Liver (tissue), 7 donors: ENCODE measurements at regions not wholly inside any gene's neighbourhood (a gene's known extent, or its start where the extent isn't known, plus 50 kb on each side); places are given as distances from the start of the nearest gene placed in this dataset.

ENCODE experiments used
- DNase-seq: peaks from one replicate; pipeline ENCODE4 v3.0.0-alpha.2; 2017; ENCODE audit warnings: low spot score
- H3K27ac ChIP-seq, 2 donors: one replicate each; pipeline ENCODE4 v1.7.0; 2013; ENCODE audit warnings: inconsistent platforms in 2 of 2, low read length in 2 of 2, control low read depth in 1 of 2, low read depth in 1 of 2, mild to moderate bottlenecking in 1 of 2
- H3K27me3 ChIP-seq, 4 donors: one replicate each; pipeline versions ENCODE4 v1.6.1 to v1.7.0; 2013; ENCODE audit warnings: low read length in 3 of 4, inconsistent platforms in 1 of 4, mild to moderate bottlenecking in 1 of 4, moderate library complexity in 1 of 4; ENCODE audit not compliant: control insufficient read depth in 4 of 4, insufficient read depth in 4 of 4
- H3K36me3 ChIP-seq, 4 donors: one replicate each; pipeline versions ENCODE4 v1.6.1 to v1.7.0; 2013; ENCODE audit warnings: low read length in 3 of 4, mild to moderate bottlenecking in 3 of 4, low read depth in 1 of 4, moderate library complexity in 1 of 4; ENCODE audit not compliant: control insufficient read depth in 4 of 4, insufficient read depth in 3 of 4
- H3K4me1 ChIP-seq, 4 donors: one replicate each; pipeline versions ENCODE4 v1.6.1 to v1.7.0; 2013; ENCODE audit warnings: low read length in 3 of 4, mild to moderate bottlenecking in 3 of 4, moderate library complexity in 1 of 4; ENCODE audit not compliant: control insufficient read depth in 4 of 4, insufficient read depth in 4 of 4
- H3K4me3 ChIP-seq, 3 donors: one replicate each; pipeline versions ENCODE4 v1.6.1 to v1.7.0; 2013; ENCODE audit warnings: low read length in 3 of 3, control low read depth in 1 of 3, low read depth in 1 of 3, mild to moderate bottlenecking in 1 of 3
- H3K9ac ChIP-seq, 2 donors: one replicate each; pipeline ENCODE4 v1.7.0; 2013; ENCODE audit warnings: low read length in 2 of 2, mild to moderate bottlenecking in 2 of 2, moderate library complexity in 2 of 2, control low read depth in 1 of 2, low read depth in 1 of 2
- H3K9me3 ChIP-seq, 4 donors: one replicate each; pipeline versions ENCODE4 v1.6.1 to v1.7.0; 2013; ENCODE audit warnings: low read length in 3 of 4; ENCODE audit not compliant: control insufficient read depth in 4 of 4
- ATF3 ChIP-seq: IDR thresholded peaks from 2 replicates; pipeline ENCODE4 v1.6.1; 2016; ENCODE audit warnings: antibody characterized with exemption
- EGR1 ChIP-seq, 2 donors: IDR thresholded peaks; 2 replicates each; pipeline ENCODE4 v1.6.1; 2016 to 2018; ENCODE audit warnings: antibody characterized with exemption in 2 of 2, low read depth in 2 of 2
- FOXA1 ChIP-seq: IDR thresholded peaks from 2 replicates; pipeline ENCODE4 v1.6.1; 2016; ENCODE audit warnings: antibody characterized with exemption
- FOXA2 ChIP-seq: IDR thresholded peaks from 2 replicates; pipeline ENCODE4 v1.6.1; 2016; ENCODE audit warnings: antibody characterized with exemption
- GABPA ChIP-seq, 2 donors: IDR thresholded peaks in 1 of 2; conservative IDR thresholded peaks in 1 of 2; 2 replicates each; pipeline ENCODE4 v1.6.1; 2016; ENCODE audit warnings: antibody characterized with exemption in 2 of 2, mild to moderate bottlenecking in 1 of 2, moderate library complexity in 1 of 2
- HNF4A ChIP-seq, 2 donors: conservative IDR thresholded peaks; 2 replicates each; pipeline ENCODE4 v1.6.1; 2016; ENCODE audit warnings: antibody characterized with exemption in 2 of 2, mild to moderate bottlenecking in 2 of 2
- HNF4G ChIP-seq: IDR thresholded peaks from 2 replicates; pipeline ENCODE4 v1.6.1; 2016; ENCODE audit warnings: antibody characterized with exemption
- JUND ChIP-seq, 2 donors: IDR thresholded peaks; 2 replicates each; pipeline ENCODE4 v1.6.1; 2016; ENCODE audit warnings: antibody characterized with exemption in 2 of 2
- MAX ChIP-seq: IDR thresholded peaks from 2 replicates; pipeline ENCODE4 v1.6.1; 2016; ENCODE audit warnings: antibody characterized with exemption
- NR2F2 ChIP-seq: IDR thresholded peaks from 2 replicates; pipeline ENCODE4 v1.6.1; 2016; ENCODE audit warnings: antibody characterized with exemption
- RAD21 ChIP-seq, 2 donors: IDR thresholded peaks; 2 replicates each; pipeline ENCODE4 v1.6.1; 2016; ENCODE audit warnings: antibody characterized with exemption in 2 of 2, mild to moderate bottlenecking in 2 of 2
- REST ChIP-seq: IDR thresholded peaks from 2 replicates; pipeline ENCODE4 v1.6.1; 2016; ENCODE audit warnings: antibody characterized with exemption, mild to moderate bottlenecking
- SP1 ChIP-seq: IDR thresholded peaks from 2 replicates; pipeline ENCODE4 v1.6.1; 2018; ENCODE audit warnings: antibody characterized with exemption, mild to moderate bottlenecking
- YY1 ChIP-seq: IDR thresholded peaks from 2 replicates; pipeline ENCODE4 v1.6.1; 2016; ENCODE audit warnings: antibody characterized with exemption, mild to moderate bottlenecking
- ZBTB33 ChIP-seq: IDR thresholded peaks from 2 replicates; pipeline ENCODE4 v1.6.1; 2016; ENCODE audit warnings: antibody characterized with exemption
- WGBS: extraction: QIAGEN DNeasy Blood & Tissue Kit; methylation state at CpG from one replicate; pipeline ENCODE4 v1.1.7; 2013; 5-methylcytosine and 5-hydroxymethylcytosine counted together
- donor health status: healthy.
- donor health status: healthy.
- donor health status: healthy.
- donor health status: healthy.

GRCh38 chr4:124065936-124066335 lies 646.6 kb downstream of the ANKRD50 start:
- H3K27me3 ChIP-seq = no peaks in the 10 kb centered on the region
- DNase-seq = no peak
- WGBS = 82% methylated on average over 4 of the region's 4 CpGs
- H3K27ac ChIP-seq = no peak overlapping the region
- no peak overlapping the region for H3K4me3 ChIP-seq
- TF ChIP-seq RAD21 (IDR thresholded peaks at IDR 0.05) (no peak), YY1 (no peak), ZBTB33 (no peak), EGR1 (IDR thresholded peaks at IDR 0.05; ENCODE audit: low read depth in 2 of 2) (no peak), FOXA2 (no peak), MAX (no peak), ATF3 (no peak), FOXA1 (no peak), NR2F2 (no peak), REST (no peak), HNF4A (conservative IDR thresholded peaks at IDR 0.05) (no peak), JUND (IDR thresholded peaks at IDR 0.05) (no peak), GABPA (IDR thresholded peaks at IDR 0.05 in 1 of 2, conservative IDR thresholded peaks at IDR 0.05 in 1 of 2) (no peak)
- H3K4me1 ChIP-seq = no peaks in the 10 kb centered on the region
- no peaks in the 10 kb centered on the region for H3K36me3 ChIP-seq
- H3K9ac ChIP-seq = no peak overlapping the region
- peaks cover 0 to 9% (median 2%) of the 10 kb centered on the region in 4 donors for H3K9me3 ChIP-seq

- H3K27me3 ChIP-seq = no peaks in the 10 kb centered on the region
Observed at GRCh38 chr4:124066595-124066994, 645.9 kb downstream of the ANKRD50 start.

GRCh38 chr4:124067046-124067445 lies 645.5 kb downstream of the ANKRD50 start:
- Histone ChIP-seq H3K4me3 (no peak overlapping the region), H3K4me1 (no peaks in the 10 kb centered on the region)
- no peak for TF ChIP-seq RAD21 (IDR thresholded peaks at IDR 0.05)
- no peak for TF ChIP-seq GABPA (IDR thresholded peaks at IDR 0.05 in 1 of 2, conservative IDR thresholded peaks at IDR 0.05 in 1 of 2)
- no peak for TF ChIP-seq HNF4G
- TF ChIP-seq YY1 = no peak
- no peak for TF ChIP-seq REST
- no peak for TF ChIP-seq ATF3
- TF ChIP-seq NR2F2 = no peak
- no peak for TF ChIP-seq ZBTB33
- no peak for TF ChIP-seq SP1
- no peak for TF ChIP-seq JUND (IDR thresholded peaks at IDR 0.05)
- no peak for TF ChIP-seq EGR1 (IDR thresholded peaks at IDR 0.05; ENCODE audit: low read depth in 2 of 2)

More at GRCh38 chr4:124066595-124066994, 645.9 kb downstream of the ANKRD50 start:
- no peaks in the 10 kb centered on the region for H3K4me1 ChIP-seq
- TF ChIP-seq EGR1 (IDR thresholded peaks at IDR 0.05; ENCODE audit: low read depth in 2 of 2) = no peak
- TF ChIP-seq FOXA1 = no peak
- DNase-seq = no peak
- H3K4me3 ChIP-seq = no peak overlapping the region
- H3K9me3 ChIP-seq = peaks cover 0 to 14% (median 4%) of the 10 kb centered on the region in 4 donors
- H3K36me3 ChIP-seq = no peaks in the 10 kb centered on the region
- H3K9ac ChIP-seq = no peak overlapping the region
- no peak overlapping the region for H3K27ac ChIP-seq
- 83% methylated on average over 1 of the region's 1 CpG for WGBS

More at GRCh38 chr4:124067046-124067445, 645.5 kb downstream of the ANKRD50 start:
- Histone ChIP-seq H3K36me3 (no peaks in the 10 kb centered on the region), H3K9ac (no peak overlapping the region), H3K27me3 (no peaks in the 10 kb centered on the region), H3K27ac (no peak overlapping the region), H3K9me3 (peaks cover 0 to 14% (median 7%) of the 10 kb centered on the region in 4 donors)
- no peak for DNase-seq
- 94% methylated on average over 2 of the region's 2 CpGs for WGBS
